ENCODE measurements at regions not wholly inside any gene's neighbourhood (a gene's known extent, or its start where the extent isn't known, plus 50 kb on each side); places are given as distances from the start of the nearest gene placed in this dataset.

GRCh38 chr11:129723146-129723760, 92.4 kb upstream of the TMEM45B start:
- TF ChIP-seq, protein P1, sequence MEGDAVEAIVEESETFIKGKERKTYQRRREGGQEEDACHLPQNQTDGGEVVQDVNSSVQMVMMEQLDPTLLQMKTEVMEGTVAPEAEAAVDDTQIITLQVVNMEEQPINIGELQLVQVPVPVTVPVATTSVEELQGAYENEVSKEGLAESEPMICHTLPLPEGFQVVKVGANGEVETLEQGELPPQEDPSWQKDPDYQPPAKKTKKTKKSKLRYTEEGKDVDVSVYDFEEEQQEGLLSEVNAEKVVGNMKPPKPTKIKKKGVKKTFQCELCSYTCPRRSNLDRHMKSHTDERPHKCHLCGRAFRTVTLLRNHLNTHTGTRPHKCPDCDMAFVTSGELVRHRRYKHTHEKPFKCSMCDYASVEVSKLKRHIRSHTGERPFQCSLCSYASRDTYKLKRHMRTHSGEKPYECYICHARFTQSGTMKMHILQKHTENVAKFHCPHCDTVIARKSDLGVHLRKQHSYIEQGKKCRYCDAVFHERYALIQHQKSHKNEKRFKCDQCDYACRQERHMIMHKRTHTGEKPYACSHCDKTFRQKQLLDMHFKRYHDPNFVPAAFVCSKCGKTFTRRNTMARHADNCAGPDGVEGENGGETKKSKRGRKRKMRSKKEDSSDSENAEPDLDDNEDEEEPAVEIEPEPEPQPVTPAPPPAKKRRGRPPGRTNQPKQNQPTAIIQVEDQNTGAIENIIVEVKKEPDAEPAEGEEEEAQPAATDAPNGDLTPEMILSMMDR (conservative IDR thresholded peaks at IDR 0.05): no peak
- no peak for TF ChIP-seq EZH2 (IDR thresholded peaks at IDR 0.05; ENCODE audit: low read depth)
